ENCODE measurements at regions not wholly inside any gene's neighbourhood (a gene's known extent, or its start where the extent isn't known, plus 50 kb on each side); places are given as distances from the start of the nearest gene placed in this dataset.
A peak's percentile ranks its signal among the peaks of the same experiment; 100 is the strongest.

GRCh38 chr1:223012938-223013337 lies 130.1 kb downstream of the TLR5 start:
- Histone ChIP-seq H3K27me3 (replicated peaks in 1 of 4; ENCODE audit: control insufficient read depth in 3 of 4, extremely low read depth in 1 of 4, insufficient read depth in 3 of 4, low read length in 3 of 4) (no peaks in the 10 kb centered on the region), H2BK12ac (ENCODE audit: low read depth, low read length) (no peak overlapping the region), H3K18ac (ENCODE audit: extremely low read depth, low read length) (no peak overlapping the region), H3K79me1 (ENCODE audit: low read depth, low read length) (peaks cover under 1% of the 10 kb centered on the region; the same call in 1 of the 2 replicates), H3K4me2 (ENCODE audit: insufficient read depth in 1 of 2, low read depth in 2 of 2, low read length in 2 of 2) (no peak overlapping the region), H3K23me2 (ENCODE audit: low read depth, low read length) (no peaks in the 10 kb centered on the region), H3K4ac (replicated peaks; ENCODE audit: insufficient read length, low read depth, low read length) (no peak overlapping the region), H2AK5ac (ENCODE audit: low read depth, low read length) (no peak overlapping the region), H3K4me1 (replicated peaks in 1 of 4; ENCODE audit: control insufficient read depth in 3 of 4, insufficient read depth in 4 of 4, low read length in 3 of 4) (peaks cover 0 to 5% (median 0%) of the 10 kb centered on the region in 4 experiments; a peak in 4 of 7 replicates), H2BK20ac (ENCODE audit: low read length) (no peak overlapping the region), H3K23ac (ENCODE audit: insufficient read length) (no peak overlapping the region), H3K36me3 (ENCODE audit: control insufficient read depth in 2 of 4, insufficient read depth in 4 of 4, low read length in 3 of 4) (peaks cover 11 to 42% (median 24%) of the 10 kb centered on the region in 4 experiments), H3K79me2 (ENCODE audit: control insufficient read depth in 1 of 2, insufficient read depth in 2 of 2, low read length in 2 of 2) (no peaks in the 10 kb centered on the region), H2BK5ac (ENCODE audit: low read depth, low read length) (no peak overlapping the region), H3K27ac (ENCODE audit: low read depth, low read length) (no peak overlapping the region), H4K91ac (replicated peaks; ENCODE audit: insufficient read length, low read length) (no peak overlapping the region), H4K20me1 (replicated peaks in 1 of 2; ENCODE audit: control insufficient read depth in 1 of 2, insufficient read depth in 2 of 2, low read length in 2 of 2) (no peaks in the 10 kb centered on the region), H4K8ac (ENCODE audit: extremely low read depth, insufficient read depth, low read length) (no peak overlapping the region), H2AFZ (ENCODE audit: low read length) (no peak overlapping the region), H3K14ac (ENCODE audit: insufficient read length) (no peak overlapping the region), H3K9ac (replicated peaks in 1 of 4; ENCODE audit: extremely low read depth in 1 of 4, low read depth in 3 of 4, low read length in 3 of 4) (no peak overlapping the region), H3K56ac (replicated peaks; ENCODE audit: insufficient read length, low read depth, low read length) (no peak overlapping the region), H4K5ac (ENCODE audit: insufficient read length, low read depth, low read length) (no peak overlapping the region), H2BK15ac (ENCODE audit: low read length) (no peak overlapping the region), H3K4me3 (ENCODE audit: extremely low read depth in 1 of 4, insufficient read depth in 2 of 4, low read depth in 3 of 4, low read length in 4 of 4) (no peak overlapping the region), H3K9me3 (ENCODE audit: insufficient read depth in 2 of 2, low read depth in 1 of 2, low read length in 1 of 2) (no peaks in the 10 kb centered on the region), H2BK120ac (replicated peaks; ENCODE audit: low read depth, low read length) (no peak overlapping the region)
- no peak for FAIRE-seq
- TF ChIP-seq SUZ12 (IDR thresholded peaks at IDR 0.05; ENCODE audit: low read length): no peak
- peak; percentile 6; the same call in 1 of the 2 replicates for TF ChIP-seq POLR2AphosphoS5 (IDR thresholded peaks at IDR 0.05; ENCODE audit: low read depth, low read length)
- no peak for TF ChIP-seq CTCF (IDR thresholded peaks at IDR 0.05; ENCODE audit: control extremely low read depth in 1 of 3, insufficient read depth in 1 of 3, low read depth in 1 of 3, low read length in 3 of 3)
- CTCF ChIA-PET (ENCODE audit: partially characterized antibody): interaction anchor here (1.0 to 2.2 kb wide), 3 partner anchors 18 to 77 kb away, joined by 4 to 7 read pairs (median 4); no protein-coding TSS in a partner anchor
- 68% methylated on average over 2 of the region's 2 CpGs; no CpG with 5 or more reads in 1 of the 2 experiments for WGBS, 2 experiments (ENCODE audit: extremely low coverage in 1 of 2, insufficient coverage in 1 of 2, insufficient read length in 1 of 2, insufficient replicate concordance in 2 of 2, low coverage in 1 of 2, low lambda C conversion rate in 2 of 2, missing lambda C conversion rate in 1 of 2)
- DNase-seq (ENCODE audit: low read depth in 1 of 2, low spot score in 2 of 2): no peak
- POLR2A ChIA-PET (ENCODE audit: partially characterized antibody): interaction anchor here (0.6 to 7.8 kb wide), 9 partner anchors 9 to 212 kb away, joined by 3 to 58 read pairs (median 9); no protein-coding TSS in a partner anchor
